ENCODE measurements at regions not wholly inside any gene's neighbourhood (a gene's known extent, or its start where the extent isn't known, plus 50 kb on each side); places are given as distances from the start of the nearest gene placed in this dataset.

- Histone ChIP-seq H3K27me3 (no peaks in the 10 kb centered on the region), H3K9me3 (no peaks in the 10 kb centered on the region), H3K36me3 (no peaks in the 10 kb centered on the region), H3K27ac (no peak overlapping the region), H3K4me3 (no peak overlapping the region), H3K4me1 (no peaks in the 10 kb centered on the region)
- no peak for DNase-seq (ENCODE audit: low spot score in 2 of 2)
- WGBS, 2 donors: 56 to 63% methylated on average over 1 of the region's 1 CpG
- TF ChIP-seq EP300 (IDR thresholded peaks at IDR 0.05) (no peak), POLR2A (IDR thresholded peaks at IDR 0.05) (no peak), CTCF (IDR thresholded peaks at IDR 0.05) (no peak)
Observed at GRCh38 chr7:113408999-113409398, 290.6 kb upstream of the SMIM30 start.

DNA sequence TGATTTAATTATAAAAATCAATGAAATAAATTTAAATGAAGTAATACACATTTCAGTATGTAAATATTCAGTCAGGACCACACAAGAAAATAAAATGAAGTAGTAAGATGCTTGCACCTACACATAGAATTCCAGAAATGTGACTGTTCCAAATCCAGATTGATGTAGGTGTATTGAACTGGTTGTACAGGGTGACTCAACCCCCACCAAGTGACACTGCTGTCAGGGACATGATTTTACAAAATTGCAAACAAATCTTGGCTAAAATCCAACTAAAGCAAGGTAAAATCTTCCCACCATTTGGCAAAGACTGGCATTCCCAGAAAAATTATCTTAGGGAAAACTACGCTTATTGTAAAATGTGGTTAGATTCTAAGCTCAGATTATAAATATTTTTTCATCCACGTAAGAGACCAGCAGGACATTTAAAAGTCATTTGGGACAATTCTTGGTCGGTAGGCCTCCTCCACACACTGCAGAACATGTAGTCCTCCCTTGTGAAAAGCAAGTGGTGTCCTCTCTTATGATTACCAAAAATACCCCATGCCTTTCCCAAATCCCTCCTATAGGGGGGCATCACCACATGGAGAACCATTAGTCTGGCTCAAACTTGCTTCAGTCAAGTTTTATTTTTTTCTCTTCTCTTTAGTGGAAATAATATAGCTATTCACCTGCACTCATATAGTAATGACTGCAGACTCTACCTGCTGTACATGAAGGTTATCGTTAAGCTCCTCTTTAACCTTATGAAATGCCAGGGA, 287.1 kb upstream of the SMIM30 start:
- H3K36me3 ChIP-seq: no peaks in the 10 kb centered on the region
- no peak overlapping the region for H3K4me3 ChIP-seq
- H3K9me3 ChIP-seq: no peaks in the 10 kb centered on the region
- DNase-seq (ENCODE audit: low spot score in 2 of 2): no peak
- TF ChIP-seq POLR2A (IDR thresholded peaks at IDR 0.05): no peak
- no peak for TF ChIP-seq EP300 (IDR thresholded peaks at IDR 0.05)
- no peak for TF ChIP-seq CTCF (IDR thresholded peaks at IDR 0.05)
- no peaks in the 10 kb centered on the region for H3K4me1 ChIP-seq
- 82 to 89% methylated on average over 4 of the region's 4 CpGs for WGBS, 2 donors
- H3K27me3 ChIP-seq: no peaks in the 10 kb centered on the region
- no peak overlapping the region for H3K27ac ChIP-seq

DNA sequence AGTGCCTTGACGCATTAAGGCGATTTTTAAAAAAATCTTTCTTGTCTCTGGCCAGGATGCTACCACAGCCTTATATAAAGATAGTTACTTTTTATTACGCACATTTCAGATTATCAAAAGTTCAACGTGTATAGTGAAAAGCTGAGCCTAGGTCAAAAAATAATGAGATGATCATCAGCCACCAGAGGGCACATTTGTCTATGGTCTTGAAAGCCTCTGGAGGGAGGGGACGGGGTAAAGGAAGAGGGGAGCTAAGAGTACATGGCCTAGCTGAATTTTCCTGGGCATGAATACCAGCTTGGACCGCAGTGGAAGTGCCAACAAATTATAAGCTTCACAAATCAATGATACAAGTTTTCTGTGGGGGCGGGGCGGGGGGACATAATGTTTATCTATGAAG, 285.9 kb upstream of the SMIM30 start:
- Histone ChIP-seq H3K27ac (no peak overlapping the region), H3K4me1 (no peaks in the 10 kb centered on the region), H3K9me3 (no peaks in the 10 kb centered on the region), H3K27me3 (no peaks in the 10 kb centered on the region), H3K4me3 (no peak overlapping the region), H3K36me3 (no peaks in the 10 kb centered on the region)
- no peak for TF ChIP-seq CTCF (IDR thresholded peaks at IDR 0.05)
- TF ChIP-seq POLR2A (IDR thresholded peaks at IDR 0.05): no peak
- TF ChIP-seq EP300 (IDR thresholded peaks at IDR 0.05): no peak
- DNase-seq (ENCODE audit: low spot score in 2 of 2): no peak
- WGBS, 2 donors: 54 to 59% methylated on average over 8 of the region's 8 CpGs

DNA sequence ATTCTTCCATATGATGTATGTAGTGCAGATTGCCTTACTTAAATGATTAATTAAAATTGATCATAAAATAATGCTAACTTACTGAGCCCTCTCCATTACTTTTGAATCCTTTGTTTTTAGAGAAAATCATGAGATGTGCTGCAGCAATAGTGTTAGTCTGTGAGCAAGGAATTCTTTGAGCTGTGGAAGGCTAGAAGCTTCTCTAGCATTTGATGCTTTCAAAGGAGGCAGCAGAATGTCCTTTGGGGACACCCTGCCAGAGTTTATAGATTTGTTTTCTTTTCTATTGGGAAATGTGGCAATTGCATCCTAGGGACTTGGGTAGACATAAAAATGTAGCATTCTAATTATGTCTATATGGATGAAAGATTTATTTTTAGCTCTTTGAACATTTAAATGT, 284.1 kb upstream of the SMIM30 start:
- Histone ChIP-seq H3K4me3 (no peak overlapping the region), H3K4me1 (no peaks in the 10 kb centered on the region), H3K27ac (no peak overlapping the region), H3K36me3 (no peaks in the 10 kb centered on the region), H3K9me3 (no peaks in the 10 kb centered on the region), H3K27me3 (no peaks in the 10 kb centered on the region)
- TF ChIP-seq POLR2A (IDR thresholded peaks at IDR 0.05) (no peak), CTCF (IDR thresholded peaks at IDR 0.05) (no peak), EP300 (IDR thresholded peaks at IDR 0.05) (no peak)
- DNase-seq (ENCODE audit: low spot score in 2 of 2): no peak

DNA sequence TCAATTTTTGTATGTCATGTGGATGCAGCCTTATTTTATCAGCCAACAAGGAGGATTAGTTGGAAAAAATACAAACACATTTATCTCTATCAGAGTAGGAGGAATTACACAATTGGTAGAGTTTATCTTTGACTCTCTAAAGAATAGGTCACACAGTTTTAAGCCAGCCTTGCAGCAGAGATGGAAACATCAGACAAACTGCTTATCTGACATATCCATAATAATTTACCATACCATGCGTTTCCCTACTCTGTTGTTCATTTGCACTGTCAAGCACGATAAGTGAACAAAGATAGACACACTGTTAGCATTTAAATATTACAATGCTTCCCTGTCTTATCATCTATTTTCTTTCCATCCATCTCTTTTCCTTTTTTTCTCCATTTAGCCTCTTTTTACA, 283.7 kb upstream of the SMIM30 start:
- Histone ChIP-seq H3K27ac (no peak overlapping the region), H3K36me3 (no peaks in the 10 kb centered on the region), H3K4me1 (no peaks in the 10 kb centered on the region), H3K4me3 (no peak overlapping the region), H3K9me3 (no peaks in the 10 kb centered on the region), H3K27me3 (no peaks in the 10 kb centered on the region)
- WGBS, 2 donors: 42 to 69% methylated on average over 2 of the region's 2 CpGs
- DNase-seq (ENCODE audit: low spot score in 2 of 2): no peak
- TF ChIP-seq CTCF (IDR thresholded peaks at IDR 0.05): no peak
- no peak for TF ChIP-seq POLR2A (IDR thresholded peaks at IDR 0.05)
- TF ChIP-seq EP300 (IDR thresholded peaks at IDR 0.05): no peak
